ENCODE measurements at regions not wholly inside any gene's neighbourhood (a gene's known extent, or its start where the extent isn't known, plus 50 kb on each side); places are given as distances from the start of the nearest gene placed in this dataset.
"Not testable (repeated sequence)": the region's sequence is repeated elsewhere in the genome, so short reads cannot be mapped to it uniquely, and the experiment has no call there.

- not testable (repeated sequence) for DNase-seq (ENCODE audit: low read depth)
Measured at GRCh38 chr1:209173796-209174195, 409.7 kb upstream of the CAMK1G start.

DNA sequence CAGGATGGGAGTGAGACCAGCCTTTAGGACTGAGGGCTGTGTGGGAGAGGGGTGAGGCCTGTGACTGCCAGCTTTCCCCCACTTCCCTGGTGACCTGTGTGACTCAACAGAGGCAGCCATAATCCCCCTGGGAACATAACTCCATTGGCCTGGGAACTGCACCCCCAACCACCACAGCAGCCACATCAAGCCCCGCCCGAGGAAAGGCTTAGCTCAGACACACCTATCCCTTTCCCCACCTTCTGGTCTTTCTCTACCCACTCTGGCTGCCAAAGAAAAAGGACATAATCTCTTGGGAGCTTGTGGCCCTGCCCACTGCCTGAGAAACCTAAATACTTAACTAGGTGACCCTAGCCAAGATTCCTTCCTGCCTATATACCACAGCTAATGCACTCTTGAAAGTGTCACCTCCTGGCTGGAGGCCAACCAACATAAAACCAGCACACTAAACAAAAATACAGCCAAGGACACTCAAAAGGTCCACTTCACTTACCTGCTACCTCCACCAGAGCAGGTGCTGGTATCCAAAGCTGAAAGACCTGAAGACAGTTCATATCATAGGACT is 406.6 kb upstream of the CAMK1G start:
- DNase-seq (ENCODE audit: low read depth), result no peak

- no peak for DNase-seq (ENCODE audit: low read depth)
Measured at GRCh38 chr1:209183195-209183594, 400.3 kb upstream of the CAMK1G start.

- DNase-seq (ENCODE audit: low read depth), result no peak
Measured at GRCh38 chr1:209187589-209187988, 395.9 kb upstream of the CAMK1G start.

- DNase-seq (ENCODE audit: low read depth), result no peak
Measured at GRCh38 chr1:209190591-209191261, 392.8 kb upstream of the CAMK1G start.

DNA sequence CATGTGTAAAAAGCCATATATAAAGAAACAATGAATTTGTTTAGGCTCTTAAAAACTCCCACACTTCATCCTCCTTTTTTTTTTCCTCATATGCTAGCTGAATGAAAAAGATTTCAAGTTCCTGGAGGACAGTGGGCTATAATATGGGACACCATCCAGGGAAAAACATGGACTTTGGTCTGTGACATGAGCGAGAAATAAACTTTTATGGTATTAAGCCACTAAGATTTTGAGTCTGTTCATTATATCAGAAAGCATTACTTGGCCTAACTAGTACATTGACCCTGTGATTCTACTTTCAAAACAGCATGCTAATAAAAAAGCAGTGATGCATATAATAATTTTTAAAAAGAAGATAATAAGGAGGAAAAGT is 392.3 kb upstream of the CAMK1G start:
- no peak for DNase-seq (ENCODE audit: low read depth)

- no peak for DNase-seq (ENCODE audit: low read depth)
Measured at GRCh38 chr1:209196140-209196539, 387.4 kb upstream of the CAMK1G start.

DNA sequence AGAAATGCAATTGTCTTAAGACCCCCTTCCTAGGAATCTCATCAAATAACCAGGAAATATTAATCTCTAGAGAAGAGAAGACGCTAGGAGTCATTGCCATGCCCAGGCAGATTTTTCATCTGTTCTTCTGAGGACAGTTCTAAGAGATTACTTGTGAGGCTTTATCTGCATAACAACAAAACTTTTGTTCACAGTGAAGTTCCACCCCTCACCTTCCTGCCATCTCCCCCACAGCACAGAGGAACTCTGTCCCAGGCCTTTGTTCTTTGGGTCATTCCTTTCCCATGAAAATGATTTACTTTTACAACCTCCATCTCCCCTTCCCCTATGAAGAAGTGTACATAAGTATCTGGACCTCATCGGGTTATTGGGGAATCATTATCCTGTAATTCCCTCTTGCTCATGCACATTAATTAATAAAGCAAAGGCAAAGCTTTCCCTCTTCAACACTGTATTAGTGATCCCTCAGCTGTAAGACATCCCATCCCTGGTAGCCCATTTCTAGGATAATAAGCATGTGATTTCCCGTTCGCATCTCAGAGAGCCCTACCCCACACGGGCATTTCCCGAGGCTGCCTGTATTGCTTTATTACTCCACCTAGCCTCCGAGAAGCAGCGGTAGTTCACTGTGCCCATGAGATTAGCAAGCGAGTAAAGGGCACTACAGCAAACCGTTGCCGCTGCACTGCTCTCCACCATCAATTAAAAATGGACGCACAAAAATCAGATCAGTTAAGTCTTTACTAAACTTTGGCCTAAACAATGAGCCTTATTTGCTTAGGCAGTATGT is 384.4 kb upstream of the CAMK1G start:
- no peak for DNase-seq (ENCODE audit: low read depth)

- no peak for DNase-seq (ENCODE audit: low read depth)
Measured at GRCh38 chr1:209199822-209200221, 383.7 kb upstream of the CAMK1G start.

- not testable (repeated sequence) for DNase-seq (ENCODE audit: low read depth)
Measured at GRCh38 chr1:209202321-209202720, 381.2 kb upstream of the CAMK1G start.

DNA sequence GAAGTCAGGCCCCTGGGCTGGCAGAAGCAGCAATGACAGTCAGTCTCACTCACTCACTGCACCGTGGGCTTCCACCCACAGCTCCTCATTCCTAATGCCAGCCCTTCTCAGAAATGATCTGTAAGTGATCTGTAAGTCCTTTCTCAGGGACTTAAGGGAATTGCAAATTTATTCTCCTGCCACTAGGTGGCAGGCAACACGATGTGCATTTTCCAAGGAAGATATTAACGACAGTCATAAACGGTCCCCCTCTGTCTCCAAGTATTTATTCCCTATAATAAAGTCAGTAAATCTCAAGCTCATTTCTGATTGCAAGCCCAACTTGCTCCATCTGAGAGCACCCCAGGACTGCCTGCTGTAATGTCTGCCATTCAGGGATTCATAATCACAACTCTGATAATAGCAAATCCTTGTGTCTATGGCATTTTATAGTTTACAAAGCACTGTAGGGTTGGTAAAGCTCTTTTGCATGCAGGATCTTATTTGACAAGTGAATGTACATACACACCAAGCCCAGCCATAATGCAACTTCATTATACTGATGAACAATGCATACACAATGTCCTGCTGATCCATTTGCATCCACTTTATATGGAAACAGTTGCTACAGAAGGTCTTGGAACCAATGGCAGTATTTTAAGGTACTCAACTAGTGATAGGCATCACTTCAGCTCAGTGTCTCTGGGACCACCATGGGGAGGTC is 380.5 kb upstream of the CAMK1G start:
- DNase-seq (ENCODE audit: low read depth), result no peak

- DNase-seq (ENCODE audit: low read depth), result no peak
Measured at GRCh38 chr1:209203533-209203895, 380.0 kb upstream of the CAMK1G start.

DNA sequence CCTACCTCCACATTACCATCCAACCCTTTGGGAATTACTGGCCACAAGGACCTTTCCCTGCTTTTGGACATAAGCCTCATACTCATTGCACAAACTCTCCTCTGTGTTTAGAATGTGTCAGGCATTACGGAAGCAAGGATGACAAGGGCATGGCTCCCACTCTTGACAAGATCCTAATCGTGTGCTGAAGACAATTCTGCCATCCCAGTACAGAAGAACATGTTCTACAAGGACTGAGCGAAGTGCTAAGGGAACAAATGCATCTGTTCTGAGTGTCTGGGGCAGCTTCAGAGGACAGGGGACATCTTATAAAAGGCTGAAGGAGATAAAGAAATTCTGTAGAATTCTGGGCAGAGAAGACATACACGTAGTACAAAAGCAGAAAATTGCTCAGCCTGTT is 378.5 kb upstream of the CAMK1G start:
- DNase-seq (ENCODE audit: low read depth), result no peak

GRCh38 chr1:209207126-209207700 is 376.3 kb upstream of the CAMK1G start:
- DNase-seq (ENCODE audit: low read depth), result no peak

DNA sequence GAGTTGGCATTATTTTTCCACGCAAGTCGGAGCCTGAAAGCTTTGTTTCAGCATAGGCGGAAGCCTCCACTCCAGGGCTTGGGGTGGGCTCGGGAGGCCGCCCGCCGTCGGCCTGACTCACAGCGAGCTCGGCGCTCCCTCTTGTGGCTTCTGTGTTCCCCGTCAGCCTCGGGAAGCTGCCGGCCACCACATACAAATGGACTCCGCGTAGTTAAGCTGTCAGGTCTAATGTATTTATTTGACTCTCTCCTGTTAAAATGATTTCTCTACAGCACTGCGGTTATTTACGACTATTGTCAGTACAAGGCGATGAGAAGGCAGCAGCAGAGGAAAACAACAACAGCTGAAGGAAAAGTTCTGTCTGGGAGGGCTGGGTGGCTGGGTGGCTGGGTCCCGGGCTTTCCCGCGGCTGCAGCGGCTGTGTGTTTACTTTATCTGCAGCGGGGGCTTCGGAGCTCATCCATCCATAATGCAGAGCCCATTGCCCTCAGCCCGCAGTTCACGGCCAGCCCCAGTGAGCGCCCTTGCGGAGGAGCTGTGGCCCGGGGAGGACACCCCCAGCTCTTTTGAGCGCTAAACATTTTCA is 375.7 kb upstream of the CAMK1G start:
- no peak for DNase-seq (ENCODE audit: low read depth)

GRCh38 chr1:209208648-209209047 is 374.9 kb upstream of the CAMK1G start:
- no peak for DNase-seq (ENCODE audit: low read depth)

GRCh38 chr1:209213989-209214388 is 369.5 kb upstream of the CAMK1G start:
- DNase-seq (ENCODE audit: low read depth), result no peak

DNA sequence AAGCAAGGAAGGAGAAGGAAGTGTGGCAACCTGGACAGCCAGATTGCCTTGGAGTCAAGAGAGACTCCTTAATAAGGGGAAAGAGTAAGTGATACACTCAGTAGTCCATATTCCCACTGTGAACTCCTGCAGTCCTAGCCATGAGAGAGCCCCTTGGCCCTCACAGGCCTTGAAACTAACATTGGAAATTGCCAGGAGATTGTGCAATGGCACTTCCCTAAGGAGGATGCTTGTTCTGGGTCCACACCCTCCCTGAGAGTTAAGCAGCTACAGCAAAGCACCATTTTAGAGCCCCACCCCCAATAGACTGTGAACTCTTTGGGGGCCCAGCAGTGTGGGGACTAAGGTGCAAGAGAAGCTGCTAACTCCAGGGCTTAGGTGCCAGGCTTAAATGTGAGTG is 367.7 kb upstream of the CAMK1G start:
- no peak for DNase-seq (ENCODE audit: low read depth)

- DNase-seq (ENCODE audit: low read depth), result no peak
Measured at GRCh38 chr1:209218113-209218512, 365.4 kb upstream of the CAMK1G start.

DNA sequence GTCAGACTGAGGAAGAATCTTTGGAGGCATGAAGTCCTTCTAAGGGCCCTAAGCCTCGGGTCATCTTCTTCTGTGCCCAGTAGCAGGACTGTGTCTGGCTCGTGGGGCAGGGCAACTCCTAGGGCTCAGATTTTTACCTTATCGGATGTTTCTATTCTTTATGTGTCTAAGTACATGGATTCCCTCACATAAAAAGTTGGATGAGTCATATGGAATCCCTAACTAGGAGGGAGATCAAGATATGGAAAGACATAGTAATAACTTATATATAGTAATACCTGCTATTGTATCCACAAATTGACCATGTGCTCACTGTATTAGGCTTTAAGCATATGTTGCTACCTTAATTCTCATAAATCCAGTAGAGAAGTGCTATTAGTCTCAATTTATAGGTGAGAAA is 364.5 kb upstream of the CAMK1G start:
- DNase-seq (ENCODE audit: low read depth), result no peak

DNA sequence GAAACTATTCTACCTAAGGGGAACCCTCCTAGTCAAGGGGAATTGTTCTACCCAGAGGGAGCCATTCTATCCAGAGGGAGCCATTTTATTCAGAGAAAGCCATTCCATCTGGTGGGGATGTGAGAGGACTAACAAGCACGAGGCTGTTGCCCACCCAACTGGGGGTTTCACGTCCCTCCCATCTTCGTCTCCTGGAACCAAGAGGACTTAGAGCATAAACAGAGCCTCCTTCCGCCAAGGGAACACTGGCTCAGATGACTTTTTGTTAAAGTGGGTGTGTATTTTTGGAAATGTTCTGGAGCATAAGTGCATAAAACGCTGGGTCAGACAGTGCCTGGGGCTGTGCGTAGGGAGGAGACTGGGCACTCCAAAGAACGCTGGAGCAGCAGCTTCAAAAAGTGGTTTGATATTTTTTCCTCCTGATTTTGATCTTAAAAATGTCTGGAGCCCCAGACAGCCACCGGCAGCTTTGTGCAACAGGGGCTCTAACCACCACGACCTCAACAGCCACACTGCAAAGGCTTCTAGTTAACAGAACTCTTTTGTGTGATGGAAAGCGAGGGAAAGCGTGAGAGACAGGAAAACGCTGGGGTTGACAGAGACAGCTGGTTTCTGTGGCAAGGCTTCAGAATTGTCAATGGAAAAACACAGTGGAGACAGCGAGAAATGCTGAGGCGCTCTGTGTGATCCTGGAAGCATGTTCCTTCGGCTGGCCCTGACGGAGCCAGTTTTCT is 363.6 kb upstream of the CAMK1G start:
- no peak for DNase-seq (ENCODE audit: low read depth)
